Limb (tissue), 2 donors: ENCODE measurements at regions not wholly inside any gene's neighbourhood (a gene's known extent, or its start where the extent isn't known, plus 50 kb on each side); places are given as distances from the start of the nearest gene placed in this dataset.

ENCODE experiments used
- DNase-seq, 2 donors: peaks; one replicate each; pipeline ENCODE4 v3.0.0-alpha.2; 2016; ENCODE audit errors: extremely low spot score in 2 of 2

GRCh38 chr7:16978358-16979244, 96.8 kb upstream of the AGR3 start:
- DNase-seq, result no peak

GRCh38 chr7:16980539-16980938, 98.8 kb upstream of the AGR3 start:
- no peak for DNase-seq

- DNase-seq, result peak in 1 of 2 donors; percentile 53
Observed at GRCh38 chr7:16982640-16983350, 101.0 kb upstream of the AGR3 start.

- DNase-seq, result no peak
Observed at GRCh38 chr7:16984375-16984774, 102.6 kb upstream of the AGR3 start.

GRCh38 chr7:16985621-16986020, 103.8 kb upstream of the AGR3 start:
- DNase-seq, result no peak

GRCh38 chr7:16986755-16987154, 105.0 kb upstream of the AGR3 start:
- no peak for DNase-seq

GRCh38 chr7:16989811-16990413, 108.1 kb upstream of the AGR3 start:
- DNase-seq, result peak; percentile 31 to 41

- DNase-seq, result no peak
Observed at GRCh38 chr7:16991551-16991950, 109.8 kb upstream of the AGR3 start.

- DNase-seq, result no peak
Observed at GRCh38 chr7:16993543-16993942, 111.8 kb upstream of the AGR3 start.

- no peak for DNase-seq
Observed at GRCh38 chr7:16998481-16999051, 116.8 kb upstream of the AGR3 start.

GRCh38 chr7:16999541-17000267, 117.9 kb upstream of the AGR3 start:
- DNase-seq, result no peak

- DNase-seq, result no peak
Observed at GRCh38 chr7:17005271-17005670, 123.5 kb upstream of the AGR3 start.

GRCh38 chr7:17007841-17008240, 126.1 kb upstream of the AGR3 start:
- no peak for DNase-seq

GRCh38 chr7:17009007-17009719, 127.4 kb upstream of the AGR3 start:
- no peak for DNase-seq

- no peak for DNase-seq
Observed at GRCh38 chr7:17009933-17010332, 128.2 kb upstream of the AGR3 start.

GRCh38 chr7:17010637-17011300, 129.0 kb upstream of the AGR3 start:
- DNase-seq, result no peak

- DNase-seq, result no peak
Observed at GRCh38 chr7:17013204-17013603, 131.4 kb upstream of the AGR3 start.

- DNase-seq, result no peak
Observed at GRCh38 chr7:17014686-17015085, 132.9 kb upstream of the AGR3 start.

- DNase-seq, result no peak
Observed at GRCh38 chr7:17015598-17016031, 133.8 kb upstream of the AGR3 start.

- no peak for DNase-seq
Observed at GRCh38 chr7:17016402-17017010, 134.7 kb upstream of the AGR3 start.
